ENCODE measurements at regions not wholly inside any gene's neighbourhood (a gene's known extent, or its start where the extent isn't known, plus 50 kb on each side); places are given as distances from the start of the nearest gene placed in this dataset.
"Not testable (repeated sequence)": the region's sequence is repeated elsewhere in the genome, so short reads cannot be mapped to it uniquely, and the experiment has no call there.

DNA sequence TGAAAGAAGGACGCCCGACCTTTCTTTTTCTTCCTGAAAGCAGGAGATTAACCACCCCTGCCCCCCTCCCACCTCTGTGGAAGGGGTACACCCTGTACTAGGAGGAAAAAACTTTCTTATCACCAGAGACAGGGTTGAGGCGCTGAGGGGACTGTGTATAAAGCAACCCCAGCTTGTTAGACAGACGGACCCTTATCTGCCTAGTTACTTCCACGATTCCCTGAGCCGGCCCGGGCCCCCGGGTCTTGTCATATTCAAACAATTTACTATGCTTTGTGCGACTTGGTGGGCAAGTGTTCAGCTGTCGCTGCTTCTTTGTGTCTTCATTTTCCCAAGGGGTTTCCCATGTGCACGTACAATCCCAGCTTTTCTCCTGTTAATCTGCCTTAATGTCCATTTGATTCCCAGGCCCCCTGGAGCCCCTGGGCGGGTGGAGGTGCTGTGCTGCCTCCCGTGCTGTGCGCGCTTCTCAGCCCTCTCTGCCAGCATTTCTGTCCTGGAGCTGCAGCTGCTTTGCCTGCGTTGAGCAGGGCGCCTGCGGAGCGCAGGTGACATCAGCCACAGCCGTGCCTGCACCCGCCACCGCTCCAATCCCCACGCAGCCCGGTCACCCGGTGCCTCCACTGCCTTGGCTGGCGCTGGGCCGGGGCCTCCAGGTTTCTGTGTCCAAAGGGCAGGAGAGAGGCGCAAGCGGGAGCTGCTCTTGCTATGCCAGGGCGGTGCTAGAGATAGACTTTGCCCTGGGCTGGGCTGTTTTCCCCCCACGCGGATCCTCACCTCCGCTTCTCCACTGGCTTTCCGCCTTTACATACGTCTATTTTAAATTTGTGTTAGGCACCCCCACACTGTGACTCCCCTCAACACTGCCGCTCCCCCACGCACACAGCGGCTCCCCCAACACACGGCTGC lies 96.2 kb downstream of the TTLL2 start:
- no peaks in the 10 kb centered on the region for H3K36me3 ChIP-seq (ENCODE audit: control insufficient read depth in 2 of 2, insufficient read depth in 2 of 2, low read length in 1 of 2)
- WGBS: 77% methylated on average over 39 of the region's 39 CpGs
- H3K4me3 ChIP-seq (ENCODE audit: low read length in 2 of 2): no peak overlapping the region

DNA sequence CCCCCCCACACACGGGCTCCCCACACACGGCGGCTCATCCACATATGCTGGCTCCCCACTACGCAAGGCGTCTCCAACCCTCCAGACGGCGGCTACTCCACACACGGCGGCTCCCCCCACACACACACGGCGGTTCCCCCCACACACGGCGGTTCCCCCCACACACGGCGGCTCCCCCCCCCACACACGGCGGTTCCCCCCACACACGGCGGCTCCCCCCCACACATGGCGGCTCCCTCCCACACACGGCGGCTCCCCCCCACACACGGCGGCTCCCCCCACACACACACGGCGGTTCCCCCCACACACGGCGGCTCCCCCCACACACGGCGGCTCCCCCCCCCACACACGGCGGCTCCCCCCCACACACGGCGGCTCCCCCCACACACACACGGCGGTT lies 97.1 kb downstream of the TTLL2 start:
- not testable (repeated sequence) for H3K4me1 ChIP-seq (ENCODE audit: control insufficient read depth in 2 of 2, insufficient read depth in 2 of 2, low read length in 2 of 2); H3K27me3 ChIP-seq (ENCODE audit: control insufficient read depth in 2 of 2, insufficient read depth in 1 of 2, low read length in 1 of 2); H3K27ac ChIP-seq (ENCODE audit: low read depth in 1 of 2, low read length in 1 of 2); H3K36me3 ChIP-seq (ENCODE audit: control insufficient read depth in 2 of 2, insufficient read depth in 2 of 2, low read length in 1 of 2); DNase-seq (ENCODE audit: low read depth in 6 of 9, low spot score in 9 of 9); H3K4me3 ChIP-seq (ENCODE audit: low read length in 2 of 2)
- WGBS: 100% methylated on average over 13 of the region's 36 CpGs
- H3K9me3 ChIP-seq (ENCODE audit: control insufficient read depth in 2 of 2, insufficient read depth in 1 of 2, low read length in 1 of 2): peaks cover 1 to 12% of the 10 kb centered on the region in 2 donors

More for the DNA sequence above, 96.2 kb downstream of the TTLL2 start:
- no peak for DNase-seq (ENCODE audit: low read depth in 6 of 9, low spot score in 9 of 9)
- H3K9me3 ChIP-seq (ENCODE audit: control insufficient read depth in 2 of 2, insufficient read depth in 1 of 2, low read length in 1 of 2): peaks cover 1 to 12% of the 10 kb centered on the region in 2 donors
- no peak overlapping the region for H3K27ac ChIP-seq (ENCODE audit: low read depth in 1 of 2, low read length in 1 of 2)
- no peaks in the 10 kb centered on the region for H3K4me1 ChIP-seq (ENCODE audit: control insufficient read depth in 2 of 2, insufficient read depth in 2 of 2, low read length in 2 of 2)
- no peaks in the 10 kb centered on the region for H3K27me3 ChIP-seq (ENCODE audit: control insufficient read depth in 2 of 2, insufficient read depth in 1 of 2, low read length in 1 of 2)

DNA sequence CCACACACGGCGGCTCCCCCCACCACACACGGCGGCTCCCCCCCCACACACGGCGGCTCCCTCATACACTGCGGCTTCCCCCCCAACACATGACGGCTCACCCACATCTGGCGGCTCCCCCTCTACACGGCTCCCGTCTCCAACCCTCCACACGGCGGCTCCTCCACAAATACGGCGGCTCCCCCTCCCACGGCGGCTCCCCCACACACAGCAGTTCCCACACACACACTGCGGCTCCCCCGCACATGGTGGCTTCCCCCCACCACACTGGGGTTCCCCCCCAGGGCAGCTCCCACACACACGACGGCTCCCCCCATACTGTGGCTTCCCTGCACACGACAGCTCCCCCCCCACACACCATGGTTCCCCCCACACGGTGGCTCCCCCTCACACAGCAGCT lies 98.0 kb downstream of the TTLL2 start:
- no peaks in the 10 kb centered on the region for H3K27me3 ChIP-seq (ENCODE audit: control insufficient read depth in 2 of 2, insufficient read depth in 1 of 2, low read length in 1 of 2)
- DNase-seq (ENCODE audit: low read depth in 6 of 9, low spot score in 9 of 9): no peak
- WGBS: 97% methylated on average over 23 of the region's 23 CpGs

DNA sequence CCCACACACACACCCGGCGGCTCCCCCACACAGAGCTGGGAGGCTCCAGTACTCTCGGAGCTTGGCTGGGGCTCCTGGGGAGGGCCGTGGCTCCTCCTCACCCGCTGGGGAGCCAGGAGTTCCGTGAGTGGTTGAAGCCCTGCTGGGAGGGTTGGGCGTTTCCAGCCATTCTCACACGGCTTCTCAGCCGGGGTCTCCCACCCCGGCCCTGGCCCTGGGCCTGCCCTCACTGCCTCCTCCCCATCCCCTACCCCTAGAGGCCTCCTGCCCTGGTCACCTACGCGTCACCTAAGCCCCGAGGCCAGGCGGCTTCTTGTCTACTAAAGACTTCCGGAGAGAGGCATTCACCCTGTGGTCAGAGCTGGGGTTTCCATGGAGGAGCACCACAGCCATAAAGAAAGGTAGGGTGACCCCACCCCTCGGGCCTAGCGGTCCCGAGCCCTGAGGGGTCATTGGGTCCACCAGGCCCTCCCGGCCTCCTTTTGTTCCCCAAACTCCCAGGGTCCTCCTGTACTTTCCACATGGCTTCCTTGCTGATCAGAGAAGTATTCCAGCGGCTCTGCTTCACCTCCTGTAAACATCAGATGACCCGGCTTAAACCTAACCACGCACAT lies 99.3 kb downstream of the TTLL2 start:
- no peak overlapping the region for H3K27ac ChIP-seq (ENCODE audit: low read depth in 1 of 2, low read length in 1 of 2)
- H3K4me3 ChIP-seq (ENCODE audit: low read length in 2 of 2): no peak overlapping the region
- no peaks in the 10 kb centered on the region for H3K27me3 ChIP-seq (ENCODE audit: control insufficient read depth in 2 of 2, insufficient read depth in 1 of 2, low read length in 1 of 2)
- peaks cover 1 to 12% of the 10 kb centered on the region in 2 donors for H3K9me3 ChIP-seq (ENCODE audit: control insufficient read depth in 2 of 2, insufficient read depth in 1 of 2, low read length in 1 of 2)
- no peaks in the 10 kb centered on the region for H3K4me1 ChIP-seq (ENCODE audit: control insufficient read depth in 2 of 2, insufficient read depth in 2 of 2, low read length in 2 of 2)
- WGBS: 97% methylated on average over 22 of the region's 22 CpGs
- H3K36me3 ChIP-seq (ENCODE audit: control insufficient read depth in 2 of 2, insufficient read depth in 2 of 2, low read length in 1 of 2): no peaks in the 10 kb centered on the region
- no peak for DNase-seq (ENCODE audit: low read depth in 6 of 9, low spot score in 9 of 9)

More for the DNA sequence above, 98.0 kb downstream of the TTLL2 start:
- Histone ChIP-seq H3K36me3 (ENCODE audit: control insufficient read depth in 2 of 2, insufficient read depth in 2 of 2, low read length in 1 of 2) (no peaks in the 10 kb centered on the region), H3K27ac (ENCODE audit: low read depth in 1 of 2, low read length in 1 of 2) (no peak overlapping the region), H3K4me3 (ENCODE audit: low read length in 2 of 2) (no peak overlapping the region), H3K9me3 (ENCODE audit: control insufficient read depth in 2 of 2, insufficient read depth in 1 of 2, low read length in 1 of 2) (peaks cover 1 to 12% of the 10 kb centered on the region in 2 donors), H3K4me1 (ENCODE audit: control insufficient read depth in 2 of 2, insufficient read depth in 2 of 2, low read length in 2 of 2) (no peaks in the 10 kb centered on the region)

DNA sequence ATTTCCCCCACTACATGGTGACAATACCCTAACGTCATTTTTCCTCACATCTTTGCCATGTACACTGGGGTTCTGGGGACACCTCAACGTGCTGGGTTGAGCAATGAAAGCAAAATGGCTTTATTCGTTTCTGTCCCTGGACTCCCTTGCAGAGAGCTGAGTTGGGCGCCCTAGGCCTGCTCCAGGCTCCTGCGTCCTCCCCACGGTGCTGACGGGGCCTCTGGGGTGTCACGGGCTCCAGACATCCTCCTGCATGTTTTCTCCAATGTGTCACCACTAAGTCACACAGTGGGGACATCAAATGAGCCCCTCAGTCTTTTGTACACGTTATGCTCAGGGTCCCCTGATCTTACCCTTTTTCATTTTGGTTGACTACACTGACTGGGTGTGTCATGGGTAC lies 99.8 kb downstream of the TTLL2 start:
- DNase-seq (ENCODE audit: low read depth in 6 of 9, low spot score in 9 of 9): no peak
- H3K36me3 ChIP-seq (ENCODE audit: control insufficient read depth in 2 of 2, insufficient read depth in 2 of 2, low read length in 1 of 2): no peaks in the 10 kb centered on the region
- WGBS: 94% methylated on average over 9 of the region's 9 CpGs

DNA sequence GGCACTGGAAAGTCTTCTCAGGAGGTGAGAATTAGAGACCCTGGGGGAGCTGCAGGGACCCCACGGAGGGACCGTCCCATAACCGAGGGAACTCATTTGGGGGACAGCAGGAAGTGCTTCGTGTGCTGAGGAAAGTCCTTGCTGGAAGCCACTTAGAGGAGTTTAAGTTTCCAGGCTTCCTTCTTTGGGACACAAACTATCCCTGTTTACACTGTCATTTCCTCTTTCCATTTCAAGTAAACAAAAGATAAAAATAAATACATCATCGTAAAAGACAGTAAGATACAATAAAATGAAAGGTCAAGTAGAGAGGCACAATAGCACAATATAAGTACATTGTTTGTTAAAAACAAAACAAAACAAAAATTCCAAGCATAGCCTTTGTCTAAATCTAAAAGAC lies 101.2 kb downstream of the TTLL2 start:
- 44% methylated on average over 5 of the region's 5 CpGs for WGBS
- no peak overlapping the region for H3K4me3 ChIP-seq (ENCODE audit: low read length in 2 of 2)
- DNase-seq (ENCODE audit: low read depth in 6 of 9, low spot score in 9 of 9): no peak
- H3K27me3 ChIP-seq (ENCODE audit: control insufficient read depth in 2 of 2, insufficient read depth in 1 of 2, low read length in 1 of 2): no peaks in the 10 kb centered on the region
- no peak overlapping the region for H3K27ac ChIP-seq (ENCODE audit: low read depth in 1 of 2, low read length in 1 of 2)
- no peaks in the 10 kb centered on the region for H3K4me1 ChIP-seq (ENCODE audit: control insufficient read depth in 2 of 2, insufficient read depth in 2 of 2, low read length in 2 of 2)
- H3K9me3 ChIP-seq (ENCODE audit: control insufficient read depth in 2 of 2, insufficient read depth in 1 of 2, low read length in 1 of 2): peaks cover 1 to 11% of the 10 kb centered on the region in 2 donors
- H3K36me3 ChIP-seq (ENCODE audit: control insufficient read depth in 2 of 2, insufficient read depth in 2 of 2, low read length in 1 of 2): no peaks in the 10 kb centered on the region

More for the DNA sequence above, 99.8 kb downstream of the TTLL2 start:
- Histone ChIP-seq H3K4me3 (ENCODE audit: low read length in 2 of 2) (no peak overlapping the region), H3K27me3 (ENCODE audit: control insufficient read depth in 2 of 2, insufficient read depth in 1 of 2, low read length in 1 of 2) (no peaks in the 10 kb centered on the region), H3K9me3 (ENCODE audit: control insufficient read depth in 2 of 2, insufficient read depth in 1 of 2, low read length in 1 of 2) (peaks cover 1 to 12% of the 10 kb centered on the region in 2 donors), H3K4me1 (ENCODE audit: control insufficient read depth in 2 of 2, insufficient read depth in 2 of 2, low read length in 2 of 2) (no peaks in the 10 kb centered on the region), H3K27ac (ENCODE audit: low read depth in 1 of 2, low read length in 1 of 2) (no peak overlapping the region)

DNA sequence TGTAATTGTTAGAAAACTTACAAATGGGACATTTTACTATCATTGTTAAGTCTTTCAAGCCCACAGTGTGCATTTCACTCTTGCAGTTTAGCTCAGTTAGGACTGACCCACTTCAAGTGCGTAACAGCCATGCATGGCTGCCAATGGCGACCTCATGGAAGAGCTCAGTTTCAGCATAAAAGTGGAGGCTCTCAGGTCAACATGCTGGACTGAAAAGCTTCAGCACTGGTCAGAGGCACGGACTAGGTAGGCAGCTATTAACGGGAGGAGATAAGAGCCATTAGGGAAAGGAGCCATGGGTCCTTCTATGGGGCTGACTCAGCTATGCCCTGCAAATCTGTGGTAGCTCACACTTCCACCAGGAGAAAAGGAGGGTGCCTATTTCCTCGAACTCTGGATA lies 101.8 kb downstream of the TTLL2 start:
- no peaks in the 10 kb centered on the region for H3K36me3 ChIP-seq (ENCODE audit: control insufficient read depth in 2 of 2, insufficient read depth in 2 of 2, low read length in 1 of 2)
- H3K4me3 ChIP-seq (ENCODE audit: low read length in 2 of 2): no peak overlapping the region
- peaks cover 1 to 6% of the 10 kb centered on the region in 2 donors for H3K9me3 ChIP-seq (ENCODE audit: control insufficient read depth in 2 of 2, insufficient read depth in 1 of 2, low read length in 1 of 2)
- H3K27ac ChIP-seq (ENCODE audit: low read depth in 1 of 2, low read length in 1 of 2): no peak overlapping the region
- no peaks in the 10 kb centered on the region for H3K27me3 ChIP-seq (ENCODE audit: control insufficient read depth in 2 of 2, insufficient read depth in 1 of 2, low read length in 1 of 2)
- DNase-seq (ENCODE audit: low read depth in 6 of 9, low spot score in 9 of 9): no peak
- no peaks in the 10 kb centered on the region for H3K4me1 ChIP-seq (ENCODE audit: control insufficient read depth in 2 of 2, insufficient read depth in 2 of 2, low read length in 2 of 2)
- WGBS: 83% methylated on average over 5 of the region's 5 CpGs

DNA sequence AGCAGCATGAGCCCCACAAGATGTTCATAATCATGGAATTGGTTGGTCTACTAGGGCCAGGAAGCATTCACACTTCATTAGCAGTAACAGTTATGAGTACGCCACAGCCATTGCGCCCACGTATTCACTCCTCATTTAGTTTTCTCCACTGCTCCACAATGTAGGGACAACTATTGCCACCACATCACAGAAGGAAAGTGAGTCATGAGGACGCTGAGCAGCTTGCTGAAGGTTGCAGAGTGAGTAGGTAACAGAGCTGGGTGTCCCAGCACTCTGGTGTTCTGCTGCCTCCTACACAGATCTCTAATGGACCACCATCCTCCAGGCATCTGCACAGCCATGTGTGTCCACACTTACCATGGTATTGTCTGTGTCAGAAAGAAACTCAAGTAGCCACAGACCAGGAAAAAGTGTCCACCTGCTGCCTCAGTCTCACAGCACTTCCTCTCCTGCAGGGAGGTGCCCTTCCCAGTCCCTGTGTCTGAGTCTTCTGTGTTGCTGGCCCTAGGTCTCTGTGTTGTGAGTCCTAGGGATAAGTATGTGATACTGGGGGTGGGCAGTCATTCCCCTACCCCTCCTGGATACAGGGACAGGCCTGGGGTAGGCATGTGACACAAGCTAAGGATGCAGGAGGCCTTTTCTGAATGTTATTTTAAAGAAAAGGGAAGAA lies 103.9 kb downstream of the TTLL2 start:
- Histone ChIP-seq H3K4me3 (ENCODE audit: low read length in 2 of 2) (no peak overlapping the region), H3K27ac (ENCODE audit: low read depth in 1 of 2, low read length in 1 of 2) (no peak overlapping the region), H3K4me1 (ENCODE audit: control insufficient read depth in 2 of 2, insufficient read depth in 2 of 2, low read length in 2 of 2) (no peaks in the 10 kb centered on the region), H3K27me3 (ENCODE audit: control insufficient read depth in 2 of 2, insufficient read depth in 1 of 2, low read length in 1 of 2) (no peaks in the 10 kb centered on the region), H3K9me3 (ENCODE audit: control insufficient read depth in 2 of 2, insufficient read depth in 1 of 2, low read length in 1 of 2) (no peaks in the 10 kb centered on the region), H3K36me3 (ENCODE audit: control insufficient read depth in 2 of 2, insufficient read depth in 2 of 2, low read length in 1 of 2) (no peaks in the 10 kb centered on the region)
- DNase-seq (ENCODE audit: low read depth in 6 of 9, low spot score in 9 of 9): no peak
- 93% methylated on average over 4 of the region's 4 CpGs for WGBS

DNA sequence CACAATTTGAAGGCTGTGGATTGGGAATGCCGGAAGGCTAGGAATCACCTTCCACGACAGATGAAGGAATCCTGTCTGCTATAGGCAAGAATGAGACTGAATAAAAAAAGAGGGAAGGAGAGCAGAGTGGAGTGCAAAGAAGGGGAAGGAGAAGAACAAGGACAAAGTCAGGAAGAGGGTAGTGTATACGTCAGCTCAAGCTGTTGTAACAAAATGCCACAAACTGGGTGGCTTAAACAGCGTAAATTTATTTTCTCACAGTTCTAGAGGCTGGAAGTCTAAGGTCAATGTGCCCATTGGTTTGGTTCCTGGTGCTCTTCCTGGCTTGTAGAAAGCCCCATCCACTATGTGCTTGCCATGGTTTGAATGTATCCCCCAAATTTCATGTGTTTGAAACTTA lies 104.5 kb downstream of the TTLL2 start:
- WGBS: 92% methylated on average over 4 of the region's 4 CpGs
- DNase-seq (ENCODE audit: low read depth in 6 of 9, low spot score in 9 of 9): no peak
- H3K36me3 ChIP-seq (ENCODE audit: control insufficient read depth in 2 of 2, insufficient read depth in 2 of 2, low read length in 1 of 2): no peaks in the 10 kb centered on the region

More for the DNA sequence above, 104.5 kb downstream of the TTLL2 start:
- no peaks in the 10 kb centered on the region for H3K27me3 ChIP-seq (ENCODE audit: control insufficient read depth in 2 of 2, insufficient read depth in 1 of 2, low read length in 1 of 2)
- H3K4me3 ChIP-seq (ENCODE audit: low read length in 2 of 2): no peak overlapping the region
- H3K27ac ChIP-seq (ENCODE audit: low read depth in 1 of 2, low read length in 1 of 2): no peak overlapping the region
- no peaks in the 10 kb centered on the region for H3K4me1 ChIP-seq (ENCODE audit: control insufficient read depth in 2 of 2, insufficient read depth in 2 of 2, low read length in 2 of 2)
- no peaks in the 10 kb centered on the region for H3K9me3 ChIP-seq (ENCODE audit: control insufficient read depth in 2 of 2, insufficient read depth in 1 of 2, low read length in 1 of 2)

All from thymus (tissue), 11 donors.